NOMO-1 treated with DMSO at 0.1 percent for 48 hours (cell line): ENCODE measurements at regions not wholly inside any gene's neighbourhood (a gene's known extent, or its start where the extent isn't known, plus 50 kb on each side); places are given as distances from the start of the nearest gene placed in this dataset.
"Not testable (repeated sequence)": the region's sequence is repeated elsewhere in the genome, so short reads cannot be mapped to it uniquely, and the experiment has no call there.

ENCODE experiments used
- DNase-seq: peaks from one replicate; lab custom pipeline; 2025; ENCODE audit not compliant: unreplicated experiment; lab: John Stamatoyannopoulos, UW

GRCh38 chr1:194858811-194859480, 1672.5 kb upstream of the B3GALT2 start:
- not testable (repeated sequence) for DNase-seq

- no peak for DNase-seq
Observed at GRCh38 chr1:194857413-194857812, 1671.0 kb upstream of the B3GALT2 start.

DNA sequence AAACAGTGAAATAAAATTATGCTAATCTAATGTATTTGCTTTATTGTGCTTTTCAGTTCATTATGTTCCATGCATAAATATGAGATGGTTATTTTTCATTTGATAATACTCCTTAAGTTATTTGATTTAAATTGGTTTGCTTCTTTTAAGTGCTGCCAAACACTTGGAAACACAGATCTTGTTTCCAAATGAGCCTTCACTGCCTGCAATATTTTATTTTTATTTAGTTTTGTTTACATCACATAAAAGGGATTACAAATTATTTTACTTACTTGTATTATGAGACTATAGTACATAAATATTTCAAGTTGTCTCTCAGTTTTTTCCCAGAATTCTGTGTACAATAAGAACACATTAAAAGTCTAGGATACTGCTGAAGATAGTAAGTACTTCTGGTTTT, 1662.4 kb upstream of the B3GALT2 start:
- no peak for DNase-seq

GRCh38 chr1:194846488-194846887, 1660.1 kb upstream of the B3GALT2 start:
- DNase-seq = no peak

DNA sequence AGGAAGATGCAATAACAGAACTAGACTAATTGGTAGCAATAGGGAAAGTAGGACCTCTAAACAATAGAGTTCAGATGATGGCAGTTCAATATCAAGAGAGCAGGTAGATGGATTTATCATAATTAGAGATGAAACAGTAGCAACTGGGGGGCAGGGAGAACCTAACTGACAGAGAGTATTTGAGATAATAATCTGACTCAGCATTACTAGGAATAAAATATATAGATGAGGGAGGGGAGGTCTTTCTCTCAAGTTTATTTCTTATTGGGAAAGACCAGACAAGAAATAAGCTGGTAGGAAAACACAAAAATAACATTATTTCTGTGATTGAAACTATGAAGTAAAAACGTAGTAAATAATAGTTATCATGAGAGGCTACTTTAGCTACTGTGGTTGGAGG, 1656.7 kb upstream of the B3GALT2 start:
- DNase-seq = no peak

- no peak for DNase-seq
Observed at GRCh38 chr1:194833111-194833510, 1646.7 kb upstream of the B3GALT2 start.

DNA sequence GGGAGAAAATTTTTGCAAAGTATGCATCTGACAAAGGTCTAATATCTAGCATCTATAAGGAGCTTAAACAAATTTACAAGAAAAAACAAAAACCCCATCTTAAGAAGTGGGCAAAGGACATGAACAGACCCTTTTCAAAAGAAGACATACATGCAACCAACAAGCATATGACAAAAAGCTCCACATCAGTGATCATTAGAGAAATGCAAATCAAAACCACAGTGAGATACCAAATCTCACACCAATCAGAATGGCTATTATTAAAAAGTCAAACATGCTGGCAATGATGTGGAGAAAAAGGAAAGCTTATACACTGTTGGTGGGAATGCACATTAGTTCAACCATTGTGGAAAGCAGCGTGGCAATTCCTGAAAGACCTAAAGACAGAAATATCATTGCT, 1645.2 kb upstream of the B3GALT2 start:
- DNase-seq = not testable (repeated sequence)

- no peak for DNase-seq
Observed at GRCh38 chr1:194830387-194830786, 1644.0 kb upstream of the B3GALT2 start.

GRCh38 chr1:194829492-194829891, 1643.1 kb upstream of the B3GALT2 start:
- DNase-seq = no peak

DNA sequence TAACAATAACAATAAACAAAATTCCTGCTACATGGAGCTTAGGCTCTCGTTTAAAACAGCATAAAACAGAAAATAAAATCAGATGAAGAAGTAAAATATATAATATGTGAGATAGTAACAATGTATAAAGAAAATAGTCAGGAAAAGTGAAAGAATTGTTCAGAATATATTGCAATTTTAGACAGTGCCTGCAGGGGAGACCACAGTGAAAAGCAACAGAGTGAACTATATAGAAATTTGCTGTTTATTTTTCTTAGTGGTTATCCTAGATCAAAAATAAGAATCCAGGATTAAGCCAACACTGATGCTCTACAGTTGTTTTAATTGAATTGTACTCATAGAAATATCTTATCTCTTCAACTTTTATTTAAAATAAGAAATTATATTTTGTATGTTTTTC, 1639.0 kb upstream of the B3GALT2 start:
- DNase-seq = no peak

- DNase-seq = no peak
Observed at GRCh38 chr1:194821091-194821490, 1634.7 kb upstream of the B3GALT2 start.

- DNase-seq = no peak
Observed at GRCh38 chr1:194818674-194819073, 1632.3 kb upstream of the B3GALT2 start.

- DNase-seq = no peak
Observed at GRCh38 chr1:194816859-194817258, 1630.4 kb upstream of the B3GALT2 start.

DNA sequence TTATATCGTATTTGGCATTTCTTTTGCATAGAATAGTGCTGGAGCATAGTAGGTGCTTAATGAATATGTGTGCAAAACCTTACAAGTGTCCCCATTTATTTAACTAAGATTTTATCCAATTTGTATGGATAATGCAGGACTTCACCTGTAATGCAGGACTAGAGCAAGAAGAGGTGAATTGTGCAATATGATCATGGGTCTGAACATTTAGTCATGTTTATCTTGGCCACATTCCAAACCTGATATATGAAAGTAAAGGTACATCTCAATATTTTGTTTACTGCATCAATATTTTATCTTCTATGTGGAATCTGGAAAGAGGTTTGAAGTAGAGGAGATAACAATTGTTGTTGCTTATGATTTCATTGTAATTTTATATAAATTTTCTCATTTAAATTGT, 1626.7 kb upstream of the B3GALT2 start:
- DNase-seq = no peak

DNA sequence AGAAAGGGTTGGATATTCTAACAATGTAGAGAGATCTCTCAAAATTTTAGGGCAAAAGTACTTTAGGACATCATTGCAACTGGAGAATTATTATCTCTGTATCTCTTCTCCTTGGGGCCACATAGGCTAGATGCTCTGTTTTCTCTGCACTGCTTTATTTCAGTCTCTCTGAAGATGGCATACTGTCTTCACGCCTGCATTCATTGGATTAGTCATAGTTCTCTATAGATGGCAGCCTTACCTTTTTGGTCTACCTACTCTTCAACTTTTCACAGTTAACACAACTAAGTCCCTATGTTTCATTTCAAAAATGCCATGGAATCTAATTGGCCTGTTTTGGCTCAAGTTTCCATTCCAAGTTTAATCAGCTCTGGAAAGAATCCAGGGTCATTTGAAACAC, 1623.3 kb upstream of the B3GALT2 start:
- no peak for DNase-seq

- no peak for DNase-seq
Observed at GRCh38 chr1:194809215-194809614, 1622.8 kb upstream of the B3GALT2 start.

- no peak for DNase-seq
Observed at GRCh38 chr1:194807530-194808220, 1621.3 kb upstream of the B3GALT2 start.

- no peak for DNase-seq
Observed at GRCh38 chr1:194802572-194802971, 1616.2 kb upstream of the B3GALT2 start.

- no peak for DNase-seq
Observed at GRCh38 chr1:194795917-194796593, 1609.6 kb upstream of the B3GALT2 start.

GRCh38 chr1:194787001-194787400, 1600.6 kb upstream of the B3GALT2 start:
- no peak for DNase-seq

- DNase-seq = no peak
Observed at GRCh38 chr1:194786027-194786426, 1599.6 kb upstream of the B3GALT2 start.

DNA sequence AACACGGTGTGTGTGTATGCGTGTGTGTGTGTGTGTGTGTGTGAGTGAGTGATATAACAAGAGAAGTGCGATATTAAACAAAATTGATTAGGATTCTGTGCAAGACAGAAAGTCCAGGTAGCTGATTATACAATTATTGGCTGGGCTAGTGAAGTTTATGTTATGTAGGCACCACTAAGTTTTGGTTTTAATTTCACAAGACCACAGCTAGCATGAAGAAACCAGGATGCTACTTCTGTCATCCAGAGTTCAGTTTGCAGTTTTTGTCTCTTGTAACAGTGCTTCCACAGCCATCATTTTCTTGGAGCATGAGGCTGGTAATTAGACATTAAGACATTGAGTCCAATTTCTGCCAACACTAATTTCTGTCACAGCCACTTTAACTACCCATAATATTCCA, 1590.2 kb upstream of the B3GALT2 start:
- DNase-seq = no peak
